ENCODE measurements at regions not wholly inside any gene's neighbourhood (a gene's known extent, or its start where the extent isn't known, plus 50 kb on each side); places are given as distances from the start of the nearest gene placed in this dataset.

GRCh38 chr5:167168971-167169370 lies 1122.5 kb upstream of the WWC1 start:
- BruUV-seq (replicated peaks): no TSS peak
- DNase-seq (ENCODE audit: low spot score): no peak
- no peak overlapping the region for H3K27ac ChIP-seq (ENCODE audit: low read depth, low read length, poor library complexity, severe bottlenecking)
- no peaks in the 10 kb centered on the region for H3K4me1 ChIP-seq (ENCODE audit: insufficient read depth, low read length, poor library complexity, severe bottlenecking)
- H3K9me3 ChIP-seq (ENCODE audit: low read length): no peaks in the 10 kb centered on the region
- H3K36me3 ChIP-seq (ENCODE audit: insufficient read depth, low read length): no peaks in the 10 kb centered on the region
- intact Hi-C loops (cut with micrococcal nuclease; ENCODE audit: unreplicated experiment): no loop called here
- no peak overlapping the region for H3K4me2 ChIP-seq (ENCODE audit: low read length)
- no peak overlapping the region for H3K4me3 ChIP-seq (ENCODE audit: low read depth, low read length, poor library complexity, severe bottlenecking)
- no peaks in the 10 kb centered on the region for H3K79me2 ChIP-seq (ENCODE audit: insufficient read depth, low read depth, low read length)
- no peaks in the 10 kb centered on the region for H3K9me2 ChIP-seq (ENCODE audit: insufficient read depth, low read length)
- ChIA-PET CTCF (ENCODE audit: unreplicated experiment) (no interaction called here), POLR2A (no interaction called here)
- H4K20me1 ChIP-seq (ENCODE audit: insufficient read depth, low read length): no peaks in the 10 kb centered on the region
- H2AFZ ChIP-seq (ENCODE audit: low read length): no peak overlapping the region
- no peak for TF ChIP-seq CTCF (conservative IDR thresholded peaks at IDR 0.05; ENCODE audit: low read length)
- no peak for TF ChIP-seq EZH2phosphoT487 (IDR thresholded peaks at IDR 0.05; ENCODE audit: borderline replicate concordance, low read depth, low read length)

- Histone ChIP-seq H3K79me2 (ENCODE audit: insufficient read depth, low read depth, low read length) (no peaks in the 10 kb centered on the region), H3K27ac (ENCODE audit: low read depth, low read length, poor library complexity, severe bottlenecking) (no peak overlapping the region), H3K9me3 (ENCODE audit: low read length) (no peaks in the 10 kb centered on the region), H3K9me2 (ENCODE audit: insufficient read depth, low read length) (no peaks in the 10 kb centered on the region), H3K36me3 (ENCODE audit: insufficient read depth, low read length) (no peaks in the 10 kb centered on the region), H3K4me3 (ENCODE audit: low read depth, low read length, poor library complexity, severe bottlenecking) (no peak overlapping the region), H2AFZ (ENCODE audit: low read length) (no peak overlapping the region), H3K4me2 (ENCODE audit: low read length) (no peak overlapping the region), H3K4me1 (ENCODE audit: insufficient read depth, low read length, poor library complexity, severe bottlenecking) (no peaks in the 10 kb centered on the region), H4K20me1 (ENCODE audit: insufficient read depth, low read length) (no peaks in the 10 kb centered on the region)
- CTCF ChIA-PET (ENCODE audit: unreplicated experiment): no interaction called here
- POLR2A ChIA-PET: no interaction called here
- intact Hi-C loops (cut with micrococcal nuclease; ENCODE audit: unreplicated experiment): no loop called here
- no TSS peak for BruUV-seq (replicated peaks)
- TF ChIP-seq CTCF (conservative IDR thresholded peaks at IDR 0.05; ENCODE audit: low read length): no peak
- no peak for TF ChIP-seq EZH2phosphoT487 (IDR thresholded peaks at IDR 0.05; ENCODE audit: borderline replicate concordance, low read depth, low read length)
- DNase-seq (ENCODE audit: low spot score): no peak
Measured at GRCh38 chr5:167171056-167171455, 1120.4 kb upstream of the WWC1 start.

- BruUV-seq (replicated peaks): no TSS peak
- intact Hi-C loops (cut with micrococcal nuclease; ENCODE audit: unreplicated experiment): no loop called here
- Histone ChIP-seq H3K27ac (ENCODE audit: low read depth, low read length, poor library complexity, severe bottlenecking) (no peak overlapping the region), H3K9me2 (ENCODE audit: insufficient read depth, low read length) (no peaks in the 10 kb centered on the region), H3K36me3 (ENCODE audit: insufficient read depth, low read length) (no peaks in the 10 kb centered on the region), H4K20me1 (ENCODE audit: insufficient read depth, low read length) (no peaks in the 10 kb centered on the region), H2AFZ (ENCODE audit: low read length) (no peak overlapping the region), H3K4me2 (ENCODE audit: low read length) (no peak overlapping the region), H3K4me1 (ENCODE audit: insufficient read depth, low read length, poor library complexity, severe bottlenecking) (no peaks in the 10 kb centered on the region), H3K4me3 (ENCODE audit: low read depth, low read length, poor library complexity, severe bottlenecking) (no peak overlapping the region), H3K79me2 (ENCODE audit: insufficient read depth, low read depth, low read length) (no peaks in the 10 kb centered on the region), H3K9me3 (ENCODE audit: low read length) (no peaks in the 10 kb centered on the region)
- DNase-seq (ENCODE audit: low spot score): no peak
- TF ChIP-seq EZH2phosphoT487 (IDR thresholded peaks at IDR 0.05; ENCODE audit: borderline replicate concordance, low read depth, low read length) (no peak), CTCF (conservative IDR thresholded peaks at IDR 0.05; ENCODE audit: low read length) (no peak)
- ChIA-PET CTCF (ENCODE audit: unreplicated experiment) (no interaction called here), POLR2A (interaction anchor here (0.6 kb wide), 1 partner anchor 131 kb away, joined by 3 read pairs; no protein-coding TSS in a partner anchor)
Measured at GRCh38 chr5:167177736-167178135, 1113.7 kb upstream of the WWC1 start.
